OCI-LY7 (cell line): ENCODE measurements at regions not wholly inside any gene's neighbourhood (a gene's known extent, or its start where the extent isn't known, plus 50 kb on each side); places are given as distances from the start of the nearest gene placed in this dataset.

ENCODE experiments used
- BruUV-seq: library from RNA; stranded (reverse); fragments of 400-500 nt; replicated peaks from 2 replicates; lab custom pipeline; 2021; lab: Mats Ljungman, UMichigan
- CTCF ChIA-PET: fragments of 300-600 bp; sonication (Branson Sonifier 250); formaldehyde crosslinking; loops from one replicate; lab custom pipeline; 2022; ENCODE audit warnings: antibody characterized with exemption; ENCODE audit not compliant: unreplicated experiment; lab: Charles Lee
- POLR2A ChIA-PET: fragments of 300-600 bp; sonication (Branson Sonifier 250); formaldehyde crosslinking; loops from one replicate; lab custom pipeline; 2022; ENCODE audit warnings: antibody characterized with exemption; lab: Charles Lee
- DNase-seq: peaks from one replicate; pipeline ENCODE4 v3.0.0-alpha.2; 2015; ENCODE audit warnings: low spot score
- H2AFZ ChIP-seq: fragments of 200-600 bp; sonication (generic), shearing (Covaris generic); 2 replicates; pipeline ENCODE4 v1.6.1; 2014; ENCODE audit warnings: mild to moderate bottlenecking, antibody characterized with exemption, low read length, moderate library complexity
- H3K27ac ChIP-seq: fragments of 200-600 bp; sonication (generic); 2 replicates; pipeline ENCODE4 v1.5.1; 2014; ENCODE audit warnings: mixed run types, low read depth, mild to moderate bottlenecking, moderate library complexity, low read length, inconsistent platforms; ENCODE audit not compliant: poor library complexity, severe bottlenecking
- H3K36me3 ChIP-seq: fragments of 200-600 bp; sonication (generic); 2 replicates; pipeline ENCODE4 v1.6.1; 2014; ENCODE audit warnings: mild to moderate bottlenecking, antibody characterized with exemption, low read length, moderate library complexity, mixed read lengths; ENCODE audit not compliant: insufficient read depth
- H3K4me1 ChIP-seq: fragments of 200-600 bp; sonication (generic); 2 replicates; pipeline ENCODE4 v1.5.1; 2014; ENCODE audit warnings: mild to moderate bottlenecking, low read length; ENCODE audit not compliant: insufficient read depth, poor library complexity, severe bottlenecking
- H3K4me2 ChIP-seq: fragments of 200-600 bp; sonication (generic); 2 replicates; pipeline ENCODE4 v1.6.1; 2014; ENCODE audit warnings: mild to moderate bottlenecking, low read length
- H3K4me3 ChIP-seq: fragments of 200-600 bp; sonication (generic); 2 replicates; pipeline ENCODE4 v1.5.1; 2014; ENCODE audit warnings: mild to moderate bottlenecking, low read depth, low read length; ENCODE audit not compliant: poor library complexity, severe bottlenecking
- H3K79me2 ChIP-seq: fragments of 200-600 bp; sonication (generic); 2 replicates; pipeline ENCODE4 v1.6.1; 2016; ENCODE audit warnings: low read depth, mild to moderate bottlenecking, low read length, moderate library complexity, mixed read lengths; ENCODE audit not compliant: insufficient read depth
- H3K9me2 ChIP-seq: fragments of 200-600 bp; sonication (generic); 2 replicates; pipeline ENCODE4 v1.6.1; 2016; ENCODE audit warnings: mild to moderate bottlenecking, low read length, mixed read lengths; ENCODE audit not compliant: insufficient read depth
- H3K9me3 ChIP-seq: fragments of 200-600 bp; sonication (generic); 2 replicates; pipeline ENCODE4 v1.6.1; 2014; ENCODE audit warnings: mild to moderate bottlenecking, mixed run types, low read length, mixed read lengths
- H4K20me1 ChIP-seq: fragments of 200-600 bp; sonication (generic); 2 replicates; pipeline ENCODE4 v1.6.1; 2014; ENCODE audit warnings: mild to moderate bottlenecking, antibody characterized with exemption, low read length, moderate library complexity, mixed read lengths; ENCODE audit not compliant: insufficient read depth
- CTCF ChIP-seq: fragments of 200-600 bp; sonication (generic); conservative IDR thresholded peaks from 2 replicates; pipeline ENCODE4 v1.5.1; 2014; ENCODE audit warnings: mild to moderate bottlenecking, antibody characterized with exemption, low read length, moderate library complexity, mixed read lengths
- EZH2phosphoT487 ChIP-seq: fragments of 200-600 bp; sonication (generic); IDR thresholded peaks from 2 replicates; pipeline ENCODE4 v1.6.1; 2018; ENCODE audit warnings: low read depth, borderline replicate concordance, mild to moderate bottlenecking, mixed run types, antibody characterized with exemption, low read length, moderate library complexity, mixed read lengths
- intact Hi-C: fragments of 100-400 bp; cut with micrococcal nuclease; formaldehyde crosslinking; loops from one replicate; pipeline ENCODE4 v1.10.0; 2022; ENCODE audit not compliant: unreplicated experiment

GRCh38 chr13:67549331-67549730, 319.2 kb upstream of the PCDH9 start:
- POLR2A ChIA-PET, result interaction anchor here (0.7 kb wide), 1 partner anchor 23 kb away, joined by 3 read pairs; no protein-coding TSS in a partner anchor
- H3K9me2 ChIP-seq, result no peaks in the 10 kb centered on the region
- H3K9me3 ChIP-seq, result no peaks in the 10 kb centered on the region
- H3K79me2 ChIP-seq, result no peaks in the 10 kb centered on the region
- H4K20me1 ChIP-seq, result no peaks in the 10 kb centered on the region
- no peak for DNase-seq
- H3K4me3 ChIP-seq, result no peak overlapping the region
- no peak overlapping the region for H3K27ac ChIP-seq
- H3K36me3 ChIP-seq, result no peaks in the 10 kb centered on the region
- TF ChIP-seq CTCF (no peak), EZH2phosphoT487 (no peak)
- BruUV-seq, result no TSS peak
- H2AFZ ChIP-seq, result no peak overlapping the region
- intact Hi-C loops, result no loop called here
- CTCF ChIA-PET, result no interaction called here
- H3K4me2 ChIP-seq, result no peak overlapping the region
- H3K4me1 ChIP-seq, result no peaks in the 10 kb centered on the region

- TF ChIP-seq CTCF, result no peak
- no peak for TF ChIP-seq EZH2phosphoT487
- no peak overlapping the region for H3K27ac ChIP-seq
- intact Hi-C loops, result no loop called here
- no peaks in the 10 kb centered on the region for H3K9me2 ChIP-seq
- no peak overlapping the region for H3K4me3 ChIP-seq
- BruUV-seq, result no TSS peak
- no peaks in the 10 kb centered on the region for H3K36me3 ChIP-seq
- H4K20me1 ChIP-seq, result no peaks in the 10 kb centered on the region
- no peaks in the 10 kb centered on the region for H3K4me1 ChIP-seq
- H3K4me2 ChIP-seq, result no peak overlapping the region
- no peak for DNase-seq
- ChIA-PET CTCF (no interaction called here), POLR2A (no interaction called here)
- no peaks in the 10 kb centered on the region for H3K9me3 ChIP-seq
- H3K79me2 ChIP-seq, result no peaks in the 10 kb centered on the region
- H2AFZ ChIP-seq, result no peak overlapping the region
Measured at GRCh38 chr13:67538906-67539305, 308.8 kb upstream of the PCDH9 start.

- no peak overlapping the region for H3K4me3 ChIP-seq
- no peaks in the 10 kb centered on the region for H3K36me3 ChIP-seq
- TF ChIP-seq CTCF (no peak), EZH2phosphoT487 (no peak)
- H3K9me2 ChIP-seq, result no peaks in the 10 kb centered on the region
- intact Hi-C loops, result no loop called here
- H3K4me1 ChIP-seq, result no peaks in the 10 kb centered on the region
- H2AFZ ChIP-seq, result no peak overlapping the region
- DNase-seq, result no peak
- no peak overlapping the region for H3K4me2 ChIP-seq
- no peak overlapping the region for H3K27ac ChIP-seq
- POLR2A ChIA-PET, result no interaction called here
- CTCF ChIA-PET, result no interaction called here
- no peaks in the 10 kb centered on the region for H4K20me1 ChIP-seq
- BruUV-seq, result no TSS peak
- H3K79me2 ChIP-seq, result no peaks in the 10 kb centered on the region
- H3K9me3 ChIP-seq, result no peaks in the 10 kb centered on the region
Measured at GRCh38 chr13:67520886-67521285, 290.8 kb upstream of the PCDH9 start.
